Neutrophil (primary cell): ENCODE measurements at regions not wholly inside any gene's neighbourhood (a gene's known extent, or its start where the extent isn't known, plus 50 kb on each side); places are given as distances from the start of the nearest gene placed in this dataset.

Source experiments
- H3K27ac ChIP-seq: fragments of 200-600 bp; sonication (generic); 2 replicates; pipeline ENCODE4 v1.5.1; 2016; ENCODE audit warnings: mild to moderate bottlenecking, moderate library complexity
- H3K27me3 ChIP-seq: fragments of 200-600 bp; sonication (generic); 2 replicates; pipeline ENCODE4 v1.6.0; 2016; ENCODE audit warnings: mild to moderate bottlenecking
- H3K36me3 ChIP-seq: fragments of 200-600 bp; sonication (generic); 2 replicates; pipeline ENCODE4 v1.5.1; 2017
- H3K4me1 ChIP-seq, 2 experiments: fragments of 200-600 bp in 1 of 2; sonication (generic) in 1 of 2; 1 replicate in 1 of 2; 2 replicates in 1 of 2; pipeline versions ENCODE4 v1.5.1 to v1.6.1; 2013 to 2016; ENCODE audit warnings: low read depth in 1 of 2, low read length in 1 of 2, mild to moderate bottlenecking in 1 of 2, moderate library complexity in 1 of 2; ENCODE audit not compliant: control insufficient read depth in 1 of 2, insufficient read depth in 1 of 2
- H3K4me3 ChIP-seq, 2 experiments: fragments of 200-600 bp in 1 of 2; sonication (generic) in 1 of 2; 1 replicate in 1 of 2; 2 replicates in 1 of 2; pipeline ENCODE4 v1.5.1; 2013 to 2016; ENCODE audit warnings: low read depth in 1 of 2, low read length in 1 of 2, mild to moderate bottlenecking in 1 of 2, moderate library complexity in 1 of 2
- H3K9me3 ChIP-seq: fragments of 200-600 bp; sonication (generic); 2 replicates; pipeline ENCODE4 v1.5.1; 2016
- TF ChIP-seq, protein P1 (sequence below): fragments of 200-600 bp; sonication (generic); IDR thresholded peaks from 2 replicates; pipeline ENCODE4 v1.5.1; 2016; ENCODE audit warnings: antibody characterized with exemption

- TF ChIP-seq, protein P1, sequence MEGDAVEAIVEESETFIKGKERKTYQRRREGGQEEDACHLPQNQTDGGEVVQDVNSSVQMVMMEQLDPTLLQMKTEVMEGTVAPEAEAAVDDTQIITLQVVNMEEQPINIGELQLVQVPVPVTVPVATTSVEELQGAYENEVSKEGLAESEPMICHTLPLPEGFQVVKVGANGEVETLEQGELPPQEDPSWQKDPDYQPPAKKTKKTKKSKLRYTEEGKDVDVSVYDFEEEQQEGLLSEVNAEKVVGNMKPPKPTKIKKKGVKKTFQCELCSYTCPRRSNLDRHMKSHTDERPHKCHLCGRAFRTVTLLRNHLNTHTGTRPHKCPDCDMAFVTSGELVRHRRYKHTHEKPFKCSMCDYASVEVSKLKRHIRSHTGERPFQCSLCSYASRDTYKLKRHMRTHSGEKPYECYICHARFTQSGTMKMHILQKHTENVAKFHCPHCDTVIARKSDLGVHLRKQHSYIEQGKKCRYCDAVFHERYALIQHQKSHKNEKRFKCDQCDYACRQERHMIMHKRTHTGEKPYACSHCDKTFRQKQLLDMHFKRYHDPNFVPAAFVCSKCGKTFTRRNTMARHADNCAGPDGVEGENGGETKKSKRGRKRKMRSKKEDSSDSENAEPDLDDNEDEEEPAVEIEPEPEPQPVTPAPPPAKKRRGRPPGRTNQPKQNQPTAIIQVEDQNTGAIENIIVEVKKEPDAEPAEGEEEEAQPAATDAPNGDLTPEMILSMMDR = no peak
- Histone ChIP-seq H3K27me3 (no peaks in the 10 kb centered on the region), H3K9me3 (no peaks in the 10 kb centered on the region), H3K36me3 (no peaks in the 10 kb centered on the region), H3K4me1 (no peaks in the 10 kb centered on the region), H3K27ac (no peak overlapping the region), H3K4me3 (no peak overlapping the region)
These were observed 667.3 kb upstream of the CRIM1 start for GRCh38 chr2:35688309-35688708.

GRCh38 chr2:35651688-35652323, 703.8 kb upstream of the CRIM1 start:
- Histone ChIP-seq H3K4me3 (no peak overlapping the region), H3K9me3 (no peaks in the 10 kb centered on the region), H3K27me3 (no peaks in the 10 kb centered on the region), H3K4me1 (no peaks in the 10 kb centered on the region), H3K27ac (no peak overlapping the region), H3K36me3 (no peaks in the 10 kb centered on the region)
- TF ChIP-seq, protein P1 = no peak

DNA sequence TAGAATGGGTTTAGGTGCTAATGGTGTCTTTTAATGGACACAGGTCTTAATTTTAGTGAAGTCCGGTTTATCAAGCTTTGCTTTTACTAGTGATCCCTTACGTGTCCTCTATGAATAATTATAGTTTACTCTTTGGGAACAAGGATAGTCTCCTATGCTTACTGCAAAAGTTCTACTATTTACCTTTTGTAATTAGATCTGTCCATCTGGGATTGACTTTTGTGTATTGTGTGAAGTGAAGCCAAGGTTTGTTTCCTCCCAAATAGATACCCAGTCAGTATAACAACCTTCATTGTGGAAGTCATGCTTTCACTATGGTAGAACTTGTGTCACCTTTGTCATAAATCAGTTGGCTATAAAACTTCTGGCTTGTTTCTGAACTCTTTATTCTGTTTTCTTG, 740.9 kb upstream of the CRIM1 start:
- H3K27me3 ChIP-seq = no peaks in the 10 kb centered on the region
- no peak overlapping the region for H3K4me3 ChIP-seq
- no peaks in the 10 kb centered on the region for H3K36me3 ChIP-seq
- TF ChIP-seq, protein P1 = no peak
- no peaks in the 10 kb centered on the region for H3K4me1 ChIP-seq
- no peaks in the 10 kb centered on the region for H3K9me3 ChIP-seq
- no peak overlapping the region for H3K27ac ChIP-seq

DNA sequence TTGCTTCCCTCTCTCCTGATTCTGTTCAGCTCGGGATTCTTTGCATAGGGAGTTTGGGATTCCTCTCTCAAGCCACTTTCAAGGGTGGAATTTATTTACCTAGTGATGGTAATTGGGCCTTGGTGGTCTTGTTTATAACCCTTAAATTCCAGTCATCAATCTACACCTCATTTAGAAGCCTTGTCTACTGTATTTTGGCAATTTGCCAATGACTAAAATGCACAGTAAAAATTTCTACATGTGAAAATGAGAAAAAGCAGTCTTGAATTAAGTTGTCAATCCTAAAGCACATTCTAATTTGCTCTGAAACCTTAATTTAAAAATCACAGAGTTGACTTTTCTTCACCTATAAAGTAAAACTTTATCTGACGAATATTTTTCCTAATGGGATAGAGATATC, 749.2 kb upstream of the CRIM1 start:
- Histone ChIP-seq H3K4me1 (no peaks in the 10 kb centered on the region), H3K4me3 (no peak overlapping the region), H3K9me3 (no peaks in the 10 kb centered on the region), H3K27me3 (no peaks in the 10 kb centered on the region), H3K27ac (no peak overlapping the region), H3K36me3 (no peaks in the 10 kb centered on the region)
- TF ChIP-seq, protein P1 = no peak

- Histone ChIP-seq H3K4me1 (no peaks in the 10 kb centered on the region), H3K27me3 (no peaks in the 10 kb centered on the region), H3K9me3 (no peaks in the 10 kb centered on the region), H3K36me3 (no peaks in the 10 kb centered on the region), H3K4me3 (no peak overlapping the region), H3K27ac (no peak overlapping the region)
- TF ChIP-seq, protein P1 = no peak
These were observed 757.3 kb upstream of the CRIM1 start for GRCh38 chr2:35598310-35598709.
